ENCODE measurements at regions not wholly inside any gene's neighbourhood (a gene's known extent, or its start where the extent isn't known, plus 50 kb on each side); places are given as distances from the start of the nearest gene placed in this dataset.

DNA sequence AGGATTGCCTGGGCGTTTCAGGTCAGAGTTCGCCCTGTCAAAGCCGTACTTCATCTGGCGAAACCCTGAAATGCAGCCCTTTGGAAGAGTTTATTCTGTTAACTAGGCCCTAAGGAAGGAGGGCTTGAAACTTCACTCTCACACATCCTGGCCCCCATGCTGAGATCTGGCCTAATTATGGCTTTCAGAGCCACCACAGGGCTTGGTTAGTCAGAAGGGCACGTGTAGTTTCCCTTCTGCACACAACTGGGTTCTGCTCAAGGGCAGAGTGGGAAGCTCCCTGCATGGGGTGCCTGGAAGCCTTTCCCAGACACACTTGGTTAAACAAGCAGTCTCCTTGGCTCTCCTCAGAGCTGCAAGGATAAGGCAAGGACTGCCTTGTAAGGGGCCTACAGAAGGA, 397.3 kb downstream of the SHISA9 start:
- TF ChIP-seq ZNF830 (tag by site-specific recombination; IDR thresholded peaks at IDR 0.05; ENCODE audit: low read depth): no peak
- TF ChIP-seq MYNN (tag by site-specific recombination; IDR thresholded peaks at IDR 0.05; ENCODE audit: borderline replicate concordance): no peak
- no peak for TF ChIP-seq ZBTB20 (tag by site-specific recombination; IDR thresholded peaks at IDR 0.05)
- TF ChIP-seq ZNF596 (tag by site-specific recombination; IDR thresholded peaks at IDR 0.05): no peak
- TF ChIP-seq ZNF677 (tag by site-specific recombination; IDR thresholded peaks at IDR 0.05): no peak
- TF ChIP-seq ZNF121 (tag by site-specific recombination; IDR thresholded peaks at IDR 0.05): no peak
- TF ChIP-seq ZNF776 (tag by site-specific recombination; IDR thresholded peaks at IDR 0.05; ENCODE audit: borderline replicate concordance): no peak
- Histone ChIP-seq H3K4me1 (ENCODE audit: control insufficient read depth, insufficient read depth, low read length) (no peaks in the 10 kb centered on the region), H3K27ac (ENCODE audit: extremely low read depth, low read depth, low read length) (no peak overlapping the region), H3K36me3 (ENCODE audit: control insufficient read depth in 2 of 2, insufficient read depth in 1 of 2, low read length in 2 of 2) (no peaks in the 10 kb centered on the region), H3K4me3 (ENCODE audit: low read depth, low read length) (no peak overlapping the region), H3K9me3 (ENCODE audit: control insufficient read depth, insufficient read depth, low read depth, low read length) (no peaks in the 10 kb centered on the region)
- POLR2A ChIA-PET: no interaction called here
- CTCF ChIA-PET: no interaction called here

DNA sequence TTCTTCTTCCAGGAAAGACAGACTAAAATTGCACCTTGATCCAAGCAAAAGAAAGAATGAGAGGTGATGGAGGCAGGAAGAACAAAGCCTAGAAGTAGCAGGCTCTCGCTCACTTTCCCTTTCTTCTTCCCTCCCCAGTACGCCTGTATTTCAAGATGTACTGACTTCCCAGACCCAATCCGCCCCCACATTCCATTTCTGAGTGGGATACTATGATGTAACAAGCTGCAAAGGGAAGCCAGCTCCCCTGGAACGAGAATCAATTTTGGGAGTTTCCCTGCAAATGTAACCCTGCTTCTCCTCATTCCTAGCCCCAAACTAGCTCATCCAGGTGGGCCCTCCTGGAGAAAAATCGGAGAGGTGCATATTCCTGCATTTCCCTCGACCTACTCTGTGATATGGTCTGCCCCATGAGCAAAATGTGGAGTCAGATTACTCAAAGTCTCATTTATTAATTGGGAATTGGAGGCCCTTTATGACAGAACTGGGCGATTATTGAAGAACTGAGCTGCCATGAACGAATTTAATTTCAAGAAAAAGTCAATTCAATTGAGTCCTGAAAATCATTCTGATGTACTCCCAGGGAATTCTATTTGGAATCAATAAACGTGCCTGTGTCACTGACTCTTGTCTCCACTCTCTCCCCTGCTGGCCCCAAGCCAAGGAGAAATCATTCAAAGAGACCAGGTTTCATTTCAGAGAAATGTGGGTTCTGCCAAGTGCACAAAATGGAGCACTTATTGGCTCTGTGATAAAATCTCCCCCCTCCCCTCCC, 398.9 kb downstream of the SHISA9 start:
- no peak overlapping the region for H3K4me3 ChIP-seq (ENCODE audit: low read depth, low read length)
- TF ChIP-seq KLF1 (tag by site-specific recombination; IDR thresholded peaks at IDR 0.05) (no peak), ZNF558 (tag by site-specific recombination; IDR thresholded peaks at IDR 0.05) (no peak), ZNF311 (tag by site-specific recombination; IDR thresholded peaks at IDR 0.05; ENCODE audit: borderline replicate concordance) (no peak), SP2 (tag by site-specific recombination; IDR thresholded peaks at IDR 0.05) (no peak), ZNF140 (tag by site-specific recombination; IDR thresholded peaks at IDR 0.05) (no peak), ZFP69B (tag by site-specific recombination; IDR thresholded peaks at IDR 0.05) (no peak), ZBTB20 (tag by site-specific recombination; IDR thresholded peaks at IDR 0.05) (no peak), ZNF132 (tag by site-specific recombination; IDR thresholded peaks at IDR 0.05; ENCODE audit: borderline replicate concordance) (no peak), ZBTB21 (tag by site-specific recombination; IDR thresholded peaks at IDR 0.05) (no peak), MZF1 (tag by site-specific recombination; IDR thresholded peaks at IDR 0.05; ENCODE audit: borderline replicate concordance) (no peak), ZNF19 (tag by site-specific recombination; IDR thresholded peaks at IDR 0.05; ENCODE audit: low read depth) (no peak), ZNF138 (tag by site-specific recombination; IDR thresholded peaks at IDR 0.05; ENCODE audit: borderline replicate concordance) (no peak), ZNF391 (tag by site-specific recombination; IDR thresholded peaks at IDR 0.05; ENCODE audit: borderline replicate concordance, low read depth) (no peak), IKZF3 (tag by site-specific recombination; IDR thresholded peaks at IDR 0.05) (no peak), ZNF335 (tag by site-specific recombination; conservative IDR thresholded peaks at IDR 0.05) (no peak)
- TF ChIP-seq, protein P1, sequence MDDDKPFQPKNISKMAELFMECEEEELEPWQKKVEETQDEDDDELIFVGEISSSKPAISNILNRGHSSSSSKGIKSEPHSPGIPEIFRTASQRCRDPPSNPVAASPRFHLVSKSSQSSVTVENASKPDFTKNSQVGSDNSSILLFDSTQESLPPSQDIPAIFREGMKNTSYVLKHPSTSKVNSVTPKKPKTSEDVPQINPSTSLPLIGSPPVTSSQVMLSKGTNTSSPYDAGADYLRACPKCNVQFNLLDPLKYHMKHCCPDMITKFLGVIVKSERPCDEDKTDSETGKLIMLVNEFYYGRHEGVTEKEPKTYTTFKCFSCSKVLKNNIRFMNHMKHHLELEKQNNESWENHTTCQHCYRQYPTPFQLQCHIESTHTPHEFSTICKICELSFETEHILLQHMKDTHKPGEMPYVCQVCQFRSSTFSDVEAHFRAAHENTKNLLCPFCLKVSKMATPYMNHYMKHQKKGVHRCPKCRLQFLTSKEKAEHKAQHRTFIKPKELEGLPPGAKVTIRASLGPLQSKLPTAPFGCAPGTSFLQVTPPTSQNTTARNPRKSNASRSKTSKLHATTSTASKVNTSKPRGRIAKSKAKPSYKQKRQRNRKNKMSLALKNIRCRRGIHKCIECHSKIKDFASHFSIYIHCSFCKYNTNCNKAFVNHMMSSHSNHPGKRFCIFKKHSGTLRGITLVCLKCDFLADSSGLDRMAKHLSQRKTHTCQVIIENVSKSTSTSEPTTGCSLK (tag by site-specific recombination; IDR thresholded peaks at IDR 0.05): no peak
- TF ChIP-seq, protein P2, sequence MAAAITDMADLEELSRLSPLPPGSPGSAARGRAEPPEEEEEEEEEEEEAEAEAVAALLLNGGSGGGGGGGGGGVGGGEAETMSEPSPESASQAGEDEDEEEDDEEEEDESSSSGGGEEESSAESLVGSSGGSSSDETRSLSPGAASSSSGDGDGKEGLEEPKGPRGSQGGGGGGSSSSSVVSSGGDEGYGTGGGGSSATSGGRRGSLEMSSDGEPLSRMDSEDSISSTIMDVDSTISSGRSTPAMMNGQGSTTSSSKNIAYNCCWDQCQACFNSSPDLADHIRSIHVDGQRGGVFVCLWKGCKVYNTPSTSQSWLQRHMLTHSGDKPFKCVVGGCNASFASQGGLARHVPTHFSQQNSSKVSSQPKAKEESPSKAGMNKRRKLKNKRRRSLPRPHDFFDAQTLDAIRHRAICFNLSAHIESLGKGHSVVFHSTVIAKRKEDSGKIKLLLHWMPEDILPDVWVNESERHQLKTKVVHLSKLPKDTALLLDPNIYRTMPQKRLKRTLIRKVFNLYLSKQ (tag by site-specific recombination; IDR thresholded peaks at IDR 0.05; ENCODE audit: borderline replicate concordance): no peak
- TF ChIP-seq, protein P3, sequence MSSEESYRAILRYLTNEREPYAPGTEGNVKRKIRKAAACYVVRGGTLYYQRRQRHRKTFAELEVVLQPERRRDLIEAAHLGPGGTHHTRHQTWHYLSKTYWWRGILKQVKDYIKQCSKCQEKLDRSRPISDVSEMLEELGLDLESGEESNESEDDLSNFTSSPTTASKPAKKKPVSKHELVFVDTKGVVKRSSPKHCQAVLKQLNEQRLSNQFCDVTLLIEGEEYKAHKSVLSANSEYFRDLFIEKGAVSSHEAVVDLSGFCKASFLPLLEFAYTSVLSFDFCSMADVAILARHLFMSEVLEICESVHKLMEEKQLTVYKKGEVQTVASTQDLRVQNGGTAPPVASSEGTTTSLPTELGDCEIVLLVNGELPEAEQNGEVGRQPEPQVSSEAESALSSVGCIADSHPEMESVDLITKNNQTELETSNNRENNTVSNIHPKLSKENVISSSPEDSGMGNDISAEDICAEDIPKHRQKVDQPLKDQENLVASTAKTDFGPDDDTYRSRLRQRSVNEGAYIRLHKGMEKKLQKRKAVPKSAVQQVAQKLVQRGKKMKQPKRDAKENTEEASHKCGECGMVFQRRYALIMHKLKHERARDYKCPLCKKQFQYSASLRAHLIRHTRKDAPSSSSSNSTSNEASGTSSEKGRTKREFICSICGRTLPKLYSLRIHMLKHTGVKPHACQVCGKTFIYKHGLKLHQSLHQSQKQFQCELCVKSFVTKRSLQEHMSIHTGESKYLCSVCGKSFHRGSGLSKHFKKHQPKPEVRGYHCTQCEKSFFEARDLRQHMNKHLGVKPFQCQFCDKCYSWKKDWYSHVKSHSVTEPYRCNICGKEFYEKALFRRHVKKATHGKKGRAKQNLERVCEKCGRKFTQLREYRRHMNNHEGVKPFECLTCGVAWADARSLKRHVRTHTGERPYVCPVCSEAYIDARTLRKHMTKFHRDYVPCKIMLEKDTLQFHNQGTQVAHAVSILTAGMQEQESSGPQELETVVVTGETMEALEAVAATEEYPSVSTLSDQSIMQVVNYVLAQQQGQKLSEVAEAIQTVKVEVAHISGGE (tag by site-specific recombination; conservative IDR thresholded peaks at IDR 0.05; ENCODE audit: low read depth): no peak
- TF ChIP-seq, protein P4, sequence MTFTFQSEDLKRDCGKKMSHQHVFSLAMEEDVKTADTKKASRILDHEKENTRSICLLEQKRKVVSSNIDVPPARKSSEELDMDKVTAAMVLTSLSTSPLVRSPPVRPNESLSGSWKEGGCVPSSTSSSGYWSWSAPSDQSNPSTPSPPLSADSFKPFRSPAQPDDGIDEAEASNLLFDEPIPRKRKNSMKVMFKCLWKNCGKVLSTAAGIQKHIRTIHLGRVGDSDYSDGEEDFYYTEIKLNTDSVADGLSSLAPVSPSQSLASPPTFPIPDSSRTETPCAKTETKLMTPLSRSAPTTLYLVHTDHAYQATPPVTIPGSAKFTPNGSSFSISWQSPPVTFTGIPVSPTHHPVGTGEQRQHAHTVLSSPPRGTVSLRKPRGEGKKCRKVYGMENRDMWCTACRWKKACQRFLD (tag by site-specific recombination; IDR thresholded peaks at IDR 0.05): no peak
- TF ChIP-seq, protein P5, sequence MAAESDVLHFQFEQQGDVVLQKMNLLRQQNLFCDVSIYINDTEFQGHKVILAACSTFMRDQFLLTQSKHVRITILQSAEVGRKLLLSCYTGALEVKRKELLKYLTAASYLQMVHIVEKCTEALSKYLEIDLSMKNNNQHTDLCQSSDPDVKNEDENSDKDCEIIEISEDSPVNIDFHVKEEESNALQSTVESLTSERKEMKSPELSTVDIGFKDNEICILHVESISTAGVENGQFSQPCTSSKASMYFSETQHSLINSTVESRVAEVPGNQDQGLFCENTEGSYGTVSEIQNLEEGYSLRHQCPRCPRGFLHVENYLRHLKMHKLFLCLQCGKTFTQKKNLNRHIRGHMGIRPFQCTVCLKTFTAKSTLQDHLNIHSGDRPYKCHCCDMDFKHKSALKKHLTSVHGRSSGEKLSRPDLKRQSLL (tag by site-specific recombination; IDR thresholded peaks at IDR 0.05): no peak
- H3K9me3 ChIP-seq (ENCODE audit: control insufficient read depth, insufficient read depth, low read depth, low read length): no peaks in the 10 kb centered on the region
- ChIA-PET POLR2A (no interaction called here), CTCF (no interaction called here)
- no peaks in the 10 kb centered on the region for H3K4me1 ChIP-seq (ENCODE audit: control insufficient read depth, insufficient read depth, low read length)
- no peaks in the 10 kb centered on the region for H3K36me3 ChIP-seq (ENCODE audit: control insufficient read depth in 2 of 2, insufficient read depth in 1 of 2, low read length in 2 of 2)
- no peak overlapping the region for H3K27ac ChIP-seq (ENCODE audit: extremely low read depth, low read depth, low read length)
